Activated B cell treated with CpG ODN at 0.5 μM for 24 hours (primary cell): ENCODE measurements at regions not wholly inside any gene's neighbourhood (a gene's known extent, or its start where the extent isn't known, plus 50 kb on each side); places are given as distances from the start of the nearest gene placed in this dataset.

ENCODE experiments used
- ATAC-seq: fragments of 200-7000 bp; cut with Tn5 transposase; one replicate; pipeline ENCODE4 v1.10.0; 2021; ENCODE audit warnings: low read depth, mild to moderate bottlenecking, moderate library complexity
- CTCF ChIA-PET: fragments of 350-600 bp; sonication (Branson Sonifier 250); formaldehyde crosslinking; loops from one replicate; lab custom pipeline; 2021; ENCODE audit warnings: antibody characterized with exemption; lab: Charles Lee
- POLR2A ChIA-PET: fragments of 350-600 bp; sonication (Branson Sonifier 250); formaldehyde crosslinking; loops from one replicate; lab custom pipeline; 2021; ENCODE audit warnings: antibody characterized with exemption; lab: Charles Lee
- DNase-seq: peaks from one replicate; pipeline ENCODE4 v3.0.0; 2022
- H3K27ac Mint-ChIP-seq: one replicate; pipeline ENCODE4 v1.8.0; 2020; ENCODE audit warnings: mixed read lengths
- H3K27me3 Mint-ChIP-seq: one replicate; pipeline ENCODE4 v1.8.0; 2021; ENCODE audit warnings: mixed read lengths
- H3K36me3 Mint-ChIP-seq: one replicate; pipeline ENCODE4 v1.8.0; 2021; ENCODE audit warnings: low read depth, mixed read lengths
- H3K4me1 Mint-ChIP-seq: one replicate; pipeline ENCODE4 v1.8.0; 2021; ENCODE audit warnings: mixed read lengths
- H3K4me3 Mint-ChIP-seq: one replicate; pipeline ENCODE4 v1.8.0; 2020; ENCODE audit warnings: mild to moderate bottlenecking, mixed read lengths
- H3K9me3 Mint-ChIP-seq: one replicate; pipeline ENCODE4 v1.8.0; 2020; ENCODE audit warnings: mixed read lengths
- CTCF ChIP-seq: fragments of 200-600 bp; IDR thresholded peaks from one replicate; pipeline ENCODE4 v1.8.0; 2022; ENCODE audit warnings: antibody characterized with exemption, mild to moderate bottlenecking
- intact Hi-C: fragments of 100-400 bp; cut with micrococcal nuclease; formaldehyde crosslinking; loops from one replicate; pipeline ENCODE4 v1.15.1; 2024

GRCh38 chr1:39115271-39116110, 89.0 kb upstream of the MACF1 start:
- intact Hi-C loops: loop anchor here (5.0 kb wide), 1 partner anchor 42 kb away; no protein-coding TSS in a partner anchor
- CTCF ChIA-PET: no interaction called here

GRCh38 chr1:39116116-39116607, 88.3 kb upstream of the MACF1 start:
- no peak for DNase-seq
- ChIA-PET POLR2A (no interaction called here), CTCF (no interaction called here)
- no peaks in the 10 kb centered on the region for H3K4me1 Mint-ChIP-seq
- TF ChIP-seq CTCF: no peak
- H3K27ac Mint-ChIP-seq: no peak overlapping the region
- no peak for ATAC-seq
- H3K36me3 Mint-ChIP-seq: no peaks in the 10 kb centered on the region
- H3K9me3 Mint-ChIP-seq: no peaks in the 10 kb centered on the region
- H3K4me3 Mint-ChIP-seq: no peak overlapping the region
- intact Hi-C loops: loop anchor here (5.0 kb wide), 1 partner anchor 41 kb away; no protein-coding TSS in a partner anchor
- H3K27me3 Mint-ChIP-seq: no peaks in the 10 kb centered on the region

More at GRCh38 chr1:39115271-39116110, 89.0 kb upstream of the MACF1 start:
- DNase-seq (no peak), ATAC-seq (no peak)
- H3K27ac Mint-ChIP-seq: no peak overlapping the region
- H3K9me3 Mint-ChIP-seq: no peaks in the 10 kb centered on the region
- H3K4me3 Mint-ChIP-seq: no peak overlapping the region
- no peak for TF ChIP-seq CTCF
- POLR2A ChIA-PET: no interaction called here
- peaks cover 2% of the 10 kb centered on the region for H3K4me1 Mint-ChIP-seq
- no peaks in the 10 kb centered on the region for H3K27me3 Mint-ChIP-seq
- no peaks in the 10 kb centered on the region for H3K36me3 Mint-ChIP-seq

GRCh38 chr1:39116860-39117728, 87.4 kb upstream of the MACF1 start:
- intact Hi-C loops: loop anchor here (5.0 kb wide), 1 partner anchor 40 kb away; no protein-coding TSS in a partner anchor
- Mint-ChIP-seq H3K27me3 (no peaks in the 10 kb centered on the region), H3K27ac (no peak overlapping the region), H3K36me3 (no peaks in the 10 kb centered on the region), H3K4me1 (no peaks in the 10 kb centered on the region), H3K9me3 (no peaks in the 10 kb centered on the region), H3K4me3 (no peak overlapping the region)
- POLR2A ChIA-PET: no interaction called here
- DNase-seq (no peak), ATAC-seq (no peak)
- CTCF ChIA-PET: interaction anchor here (0.5 kb wide), 1 partner anchor 92 kb away, joined by 3 read pairs; no protein-coding TSS in a partner anchor
- no peak for TF ChIP-seq CTCF

GRCh38 chr1:39117899-39118450, 86.5 kb upstream of the MACF1 start:
- H3K4me3 Mint-ChIP-seq: no peak overlapping the region
- no peaks in the 10 kb centered on the region for H3K4me1 Mint-ChIP-seq
- ChIA-PET CTCF (no interaction called here), POLR2A (no interaction called here)
- no peak for DNase-seq
- H3K9me3 Mint-ChIP-seq: no peaks in the 10 kb centered on the region
- no peaks in the 10 kb centered on the region for H3K27me3 Mint-ChIP-seq
- no peak for ATAC-seq
- intact Hi-C loops: loop anchor here (2.0 to 5.0 kb wide), 2 partner anchors 15 to 39 kb away; no protein-coding TSS in a partner anchor
- H3K36me3 Mint-ChIP-seq: no peaks in the 10 kb centered on the region
- H3K27ac Mint-ChIP-seq: no peak overlapping the region
- no peak for TF ChIP-seq CTCF
